HG02981 (cell line): ENCODE measurements at regions not wholly inside any gene's neighbourhood (a gene's known extent, or its start where the extent isn't known, plus 50 kb on each side); places are given as distances from the start of the nearest gene placed in this dataset.

Experiments
- ATAC-seq: cut with Tn5 transposase; IDR thresholded peaks from one replicate; pipeline ENCODE4 v1.9.1; 2021; ENCODE audit warnings: mild to moderate bottlenecking, moderate library complexity; ENCODE audit not compliant: unreplicated experiment

GRCh38 chr12:59252731-59253130 lies 332.4 kb upstream of the LRIG3 start:
- ATAC-seq, result no peak

DNA sequence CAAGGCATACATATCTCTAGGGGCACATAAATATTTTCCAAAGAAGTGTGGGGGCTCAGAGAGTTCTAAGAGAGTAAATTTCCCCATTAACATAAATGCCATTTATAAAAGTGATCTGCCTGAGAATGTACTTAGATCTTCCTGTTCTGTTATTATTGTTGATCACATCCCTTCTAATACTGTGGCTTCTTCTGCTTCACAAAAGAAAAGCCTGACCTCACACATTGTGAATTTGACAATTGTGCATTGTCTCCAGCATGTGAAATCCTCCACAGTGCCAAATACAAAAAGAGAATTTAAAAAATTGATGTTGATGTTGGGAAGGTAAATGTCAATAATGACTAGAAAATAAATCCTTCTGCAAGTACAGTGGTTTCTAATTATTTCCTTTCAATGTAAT lies 330.5 kb upstream of the LRIG3 start:
- no peak for ATAC-seq

GRCh38 chr12:59240048-59240447 lies 319.7 kb upstream of the LRIG3 start:
- no peak for ATAC-seq

- no peak for ATAC-seq
These were observed 314.1 kb upstream of the LRIG3 start for GRCh38 chr12:59234391-59234790.

DNA sequence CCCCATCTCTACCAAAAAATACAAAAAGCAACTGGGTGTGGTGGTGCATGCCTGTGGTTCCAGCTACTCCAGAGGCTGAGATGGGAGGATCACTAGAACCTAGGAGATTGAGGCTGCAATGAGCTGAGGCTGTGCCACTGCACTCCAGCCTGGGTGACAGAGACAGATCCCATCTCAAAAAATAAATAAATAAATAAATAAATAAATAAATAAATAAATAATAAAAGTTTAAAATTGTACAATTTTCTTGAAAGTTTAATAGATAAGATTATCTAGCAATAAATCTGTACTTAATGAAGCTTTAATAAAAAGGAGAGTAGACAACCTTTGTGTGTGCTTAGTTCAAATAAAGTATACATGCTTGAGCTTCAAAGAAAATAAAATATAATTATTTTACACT lies 310.0 kb upstream of the LRIG3 start:
- ATAC-seq, result no peak

DNA sequence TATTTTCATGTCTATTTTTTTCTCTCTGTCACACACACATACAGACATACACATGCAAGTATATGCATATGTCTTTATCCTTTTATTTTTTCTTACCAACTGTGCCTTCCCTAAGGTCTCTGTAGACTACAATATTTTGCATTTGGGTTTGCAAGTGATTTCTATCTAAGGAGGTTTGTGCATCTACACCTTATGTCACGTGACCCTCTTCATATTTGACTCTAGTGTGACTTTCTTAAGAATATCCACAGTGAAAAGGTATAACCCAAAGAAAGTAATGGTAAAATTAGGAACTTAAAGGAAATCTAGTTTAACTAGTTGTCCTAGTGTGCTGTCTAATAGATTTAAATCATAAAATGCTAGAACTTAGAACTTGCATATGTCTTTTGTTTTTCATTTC lies 298.8 kb upstream of the LRIG3 start:
- ATAC-seq, result no peak

DNA sequence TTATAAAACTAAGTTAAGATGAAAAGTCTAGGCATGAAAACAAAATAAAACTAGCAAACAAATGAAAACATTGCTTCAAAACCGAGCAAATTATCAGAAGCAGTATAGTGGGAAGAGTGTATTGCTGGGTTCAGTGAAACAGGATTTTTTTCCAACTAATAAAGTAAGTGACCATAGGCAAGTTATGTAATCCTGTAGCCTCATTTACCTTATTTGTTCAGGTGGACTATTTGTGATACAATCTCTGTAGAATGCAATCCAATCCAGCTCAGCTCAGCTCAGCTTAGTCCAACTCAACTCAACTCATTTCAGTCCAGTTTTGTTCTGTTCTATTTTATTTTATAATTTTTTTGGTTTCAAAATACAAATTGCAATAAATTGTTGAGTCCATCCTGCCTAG lies 276.7 kb upstream of the LRIG3 start:
- no peak for ATAC-seq

GRCh38 chr12:59194794-59195193 lies 274.5 kb upstream of the LRIG3 start:
- no peak for ATAC-seq

GRCh38 chr12:59193476-59194050 lies 273.3 kb upstream of the LRIG3 start:
- ATAC-seq, result no peak

DNA sequence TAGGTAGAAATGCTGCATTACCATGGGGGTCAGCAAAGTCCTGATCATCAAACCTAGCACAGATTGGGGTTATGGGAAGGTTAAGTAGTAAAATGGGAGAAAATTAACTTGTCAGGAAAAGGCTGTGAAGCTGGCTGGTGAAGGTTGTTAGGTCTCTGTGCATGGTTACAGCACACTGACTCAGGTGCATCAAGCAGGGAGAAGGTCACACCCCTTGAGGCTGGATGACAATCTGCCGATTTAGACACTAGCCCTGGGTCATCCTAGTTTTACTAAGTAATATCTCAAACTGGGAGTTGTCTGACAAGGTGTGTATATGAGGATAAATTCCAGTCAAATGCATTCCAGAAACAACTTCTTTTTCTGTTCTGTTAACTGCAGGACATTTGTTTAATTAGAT lies 271.1 kb upstream of the LRIG3 start:
- ATAC-seq, result no peak

- no peak for ATAC-seq
These were observed 266.1 kb upstream of the LRIG3 start for GRCh38 chr12:59186451-59186850.

DNA sequence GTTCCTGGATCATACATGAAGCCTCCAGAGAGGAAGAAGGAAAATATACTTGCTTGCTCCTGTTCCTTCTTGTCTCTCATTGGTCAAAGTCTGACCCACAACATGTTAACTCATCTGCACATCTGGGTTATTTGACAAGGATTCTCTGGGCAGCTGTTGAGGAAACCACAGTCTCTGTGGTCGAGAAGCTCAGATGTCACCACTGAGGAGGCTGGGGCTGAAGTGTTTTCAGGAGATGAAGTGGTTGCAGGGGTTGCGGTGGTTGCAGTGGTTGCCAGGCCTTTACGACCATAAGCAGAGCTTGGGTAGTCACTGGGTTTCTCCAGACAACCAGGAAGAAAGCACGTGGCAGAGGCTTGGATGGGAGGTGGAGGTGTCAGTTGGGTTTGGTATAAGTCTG lies 265.0 kb upstream of the LRIG3 start:
- ATAC-seq, result no peak

- ATAC-seq, result no peak
These were observed 262.6 kb upstream of the LRIG3 start for GRCh38 chr12:59182658-59183455.

DNA sequence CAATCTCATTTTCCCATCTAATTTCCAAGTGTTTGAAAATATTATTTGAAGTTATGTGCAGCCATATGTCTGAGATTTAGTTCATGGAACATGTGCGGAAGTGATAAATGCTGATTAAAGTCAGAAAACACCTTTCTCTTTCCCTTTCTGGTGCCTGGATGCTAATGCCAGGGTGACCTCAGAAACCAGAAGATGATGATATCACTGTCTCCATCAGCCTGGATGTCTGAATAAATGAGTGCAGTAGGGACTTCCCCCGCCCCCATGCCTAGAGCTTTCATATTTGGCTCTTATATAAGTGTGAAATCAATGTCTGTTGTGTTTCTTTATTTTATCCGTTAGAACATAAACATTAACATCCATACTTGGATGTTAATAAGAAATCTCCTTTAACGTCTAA lies 261.9 kb upstream of the LRIG3 start:
- ATAC-seq, result no peak

- no peak for ATAC-seq
These were observed 261.0 kb upstream of the LRIG3 start for GRCh38 chr12:59181196-59181777.

DNA sequence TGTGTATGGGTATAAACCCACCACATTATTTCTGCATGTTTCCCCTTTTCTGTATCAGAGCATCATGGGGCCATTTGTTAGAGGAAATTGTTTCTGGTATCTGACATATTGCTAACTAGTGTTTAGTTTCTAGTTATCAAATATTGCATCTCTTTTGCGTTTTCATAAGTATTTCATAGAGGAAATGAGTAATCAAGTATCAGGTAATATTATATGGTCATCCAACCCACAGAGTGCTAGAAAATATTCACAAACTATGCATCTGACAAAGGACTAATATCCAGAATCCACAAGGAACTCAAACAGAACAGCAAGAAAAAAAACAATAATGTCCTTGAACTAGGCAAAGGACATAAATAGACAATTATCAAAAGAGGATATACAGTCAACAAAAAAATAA lies 258.9 kb upstream of the LRIG3 start:
- no peak for ATAC-seq

- no peak for ATAC-seq
These were observed 253.4 kb upstream of the LRIG3 start for GRCh38 chr12:59173695-59174094.

DNA sequence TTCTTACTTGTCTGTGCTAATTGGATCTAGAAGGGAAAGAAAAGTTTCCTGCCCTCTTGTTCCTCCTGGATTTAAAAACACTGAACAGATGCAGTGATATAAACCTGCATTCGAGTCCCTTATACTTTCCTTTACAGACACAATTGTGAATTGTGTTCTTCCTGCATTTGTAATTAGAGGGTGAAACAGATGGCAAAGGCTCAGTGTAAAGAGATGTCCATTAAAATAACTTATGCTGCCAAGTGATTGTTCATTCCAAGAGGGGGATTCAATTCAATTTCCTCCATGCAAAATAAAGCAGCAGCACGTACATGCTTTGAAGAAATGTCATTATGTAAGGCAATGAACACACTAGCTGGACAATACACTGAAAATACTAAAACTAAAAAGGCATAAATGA lies 248.3 kb upstream of the LRIG3 start:
- no peak for ATAC-seq

DNA sequence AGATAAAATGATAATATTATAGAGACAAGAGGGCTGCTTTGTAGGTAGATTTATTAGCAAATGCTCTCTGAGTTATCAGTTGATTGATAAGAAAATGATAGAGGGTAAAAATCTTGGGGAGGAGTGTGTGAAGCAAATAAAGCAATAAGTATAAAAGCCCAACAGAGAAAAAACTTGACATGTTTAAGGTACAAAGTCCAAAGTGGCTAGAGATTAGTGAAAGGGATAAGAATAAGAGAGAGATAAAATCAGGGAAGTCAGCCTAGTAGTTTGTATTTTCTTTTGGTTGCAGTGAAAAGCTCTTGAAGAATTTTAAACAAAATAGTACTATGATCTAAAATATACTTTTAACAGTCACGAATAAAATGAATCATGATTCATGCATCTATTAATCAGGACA lies 246.2 kb upstream of the LRIG3 start:
- no peak for ATAC-seq

- no peak for ATAC-seq
These were observed 244.9 kb upstream of the LRIG3 start for GRCh38 chr12:59164991-59165718.

DNA sequence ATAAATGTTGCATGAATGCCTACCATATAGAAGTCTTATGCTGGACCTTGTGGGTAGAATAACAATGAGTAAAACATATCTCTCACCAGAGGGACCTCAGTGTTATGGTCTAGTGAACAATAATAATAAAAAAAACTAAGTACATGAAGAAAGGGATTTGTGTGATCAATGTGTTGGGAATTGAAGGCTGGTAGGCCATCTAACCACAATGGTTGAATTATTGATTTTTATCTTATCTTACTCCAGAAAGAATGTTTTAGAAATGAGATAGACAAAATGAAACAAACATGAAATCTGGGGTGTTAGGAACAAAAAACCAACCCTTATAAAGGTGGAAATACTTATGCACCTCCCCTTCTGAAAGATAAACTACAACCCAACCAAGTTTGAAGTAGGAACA lies 243.9 kb upstream of the LRIG3 start:
- ATAC-seq, result no peak

- no peak for ATAC-seq
These were observed 238.4 kb upstream of the LRIG3 start for GRCh38 chr12:59158681-59159080.
